ENCODE measurements at regions not wholly inside any gene's neighbourhood (a gene's known extent, or its start where the extent isn't known, plus 50 kb on each side); places are given as distances from the start of the nearest gene placed in this dataset.

DNA sequence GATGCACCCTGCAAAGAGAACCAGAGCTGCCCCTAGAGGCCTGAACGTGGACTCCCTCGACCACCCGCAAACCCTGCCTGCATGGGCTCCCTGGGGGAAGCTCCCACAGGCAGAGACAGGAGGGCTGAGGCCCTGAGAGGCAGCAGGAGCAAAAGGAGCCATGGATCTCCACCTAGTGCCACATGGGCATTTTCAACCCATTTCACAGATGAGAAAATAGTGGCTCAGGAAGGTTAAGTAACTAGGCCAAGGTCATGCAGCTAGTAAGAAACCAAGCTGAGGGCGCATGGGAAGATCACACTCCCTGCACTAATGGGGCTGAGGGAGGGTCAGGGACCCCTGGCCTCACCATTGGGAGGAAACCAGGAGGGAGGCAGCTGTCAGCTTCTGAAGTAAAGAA, 271.7 kb upstream of the RAB6C start:
- Histone ChIP-seq H3K27ac (no peak overlapping the region), H3K9me3 (no peaks in the 10 kb centered on the region), H3K4me1 (no peaks in the 10 kb centered on the region), H3K36me3 (no peaks in the 10 kb centered on the region), H3K4me3 (no peak overlapping the region), H3K27me3 (no peaks in the 10 kb centered on the region)
- no peak for DNase-seq (ENCODE audit: low spot score in 2 of 2)
- intact Hi-C loops (cut with DNase I), result no loop called here
- TF ChIP-seq, protein P1, sequence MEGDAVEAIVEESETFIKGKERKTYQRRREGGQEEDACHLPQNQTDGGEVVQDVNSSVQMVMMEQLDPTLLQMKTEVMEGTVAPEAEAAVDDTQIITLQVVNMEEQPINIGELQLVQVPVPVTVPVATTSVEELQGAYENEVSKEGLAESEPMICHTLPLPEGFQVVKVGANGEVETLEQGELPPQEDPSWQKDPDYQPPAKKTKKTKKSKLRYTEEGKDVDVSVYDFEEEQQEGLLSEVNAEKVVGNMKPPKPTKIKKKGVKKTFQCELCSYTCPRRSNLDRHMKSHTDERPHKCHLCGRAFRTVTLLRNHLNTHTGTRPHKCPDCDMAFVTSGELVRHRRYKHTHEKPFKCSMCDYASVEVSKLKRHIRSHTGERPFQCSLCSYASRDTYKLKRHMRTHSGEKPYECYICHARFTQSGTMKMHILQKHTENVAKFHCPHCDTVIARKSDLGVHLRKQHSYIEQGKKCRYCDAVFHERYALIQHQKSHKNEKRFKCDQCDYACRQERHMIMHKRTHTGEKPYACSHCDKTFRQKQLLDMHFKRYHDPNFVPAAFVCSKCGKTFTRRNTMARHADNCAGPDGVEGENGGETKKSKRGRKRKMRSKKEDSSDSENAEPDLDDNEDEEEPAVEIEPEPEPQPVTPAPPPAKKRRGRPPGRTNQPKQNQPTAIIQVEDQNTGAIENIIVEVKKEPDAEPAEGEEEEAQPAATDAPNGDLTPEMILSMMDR (IDR thresholded peaks at IDR 0.05), result no peak

DNA sequence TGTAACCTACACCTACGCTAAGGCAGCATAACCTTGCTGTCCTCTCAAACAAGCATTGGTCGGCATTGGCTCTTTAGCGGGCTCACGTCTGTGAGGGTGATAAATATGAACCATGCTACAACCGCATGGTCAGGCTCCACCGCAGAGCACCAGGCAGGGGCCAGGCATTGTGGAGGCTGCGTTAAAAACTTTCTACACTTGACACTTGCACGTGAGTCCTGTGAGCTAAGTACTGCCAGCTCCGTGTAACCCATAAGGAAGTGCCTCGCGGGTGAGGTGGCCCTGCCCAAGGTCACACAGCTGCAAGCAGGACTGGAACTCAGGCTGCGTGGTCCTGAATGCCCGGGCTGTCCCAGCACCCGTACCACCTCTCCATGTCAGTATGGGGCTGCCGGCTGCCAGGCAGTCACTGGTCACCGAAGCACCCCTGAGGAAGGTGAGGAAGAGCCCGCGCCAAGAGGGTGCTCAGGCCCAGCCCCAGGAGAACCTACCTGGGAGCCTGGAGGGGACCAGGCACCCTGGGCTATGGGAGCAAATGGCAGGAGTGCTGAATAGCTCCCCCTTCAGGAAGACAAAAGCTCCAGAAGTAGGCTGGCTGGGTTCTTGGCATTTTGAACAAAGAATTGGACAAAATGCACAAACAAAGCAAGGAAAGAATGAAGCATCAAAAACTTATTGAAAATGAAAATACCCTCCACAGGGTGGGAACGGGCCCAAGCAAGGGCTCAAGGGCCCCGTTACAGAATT, 271.1 kb upstream of the RAB6C start:
- no peaks in the 10 kb centered on the region for H3K9me3 ChIP-seq
- TF ChIP-seq, protein P1 (IDR thresholded peaks at IDR 0.05), result no peak
- no peak overlapping the region for H3K27ac ChIP-seq
- no peak overlapping the region for H3K4me3 ChIP-seq
- intact Hi-C loops (cut with DNase I), result no loop called here
- H3K36me3 ChIP-seq, result no peaks in the 10 kb centered on the region
- no peak for DNase-seq (ENCODE audit: low spot score in 2 of 2)
- H3K27me3 ChIP-seq, result no peaks in the 10 kb centered on the region
- H3K4me1 ChIP-seq, result no peaks in the 10 kb centered on the region

DNA sequence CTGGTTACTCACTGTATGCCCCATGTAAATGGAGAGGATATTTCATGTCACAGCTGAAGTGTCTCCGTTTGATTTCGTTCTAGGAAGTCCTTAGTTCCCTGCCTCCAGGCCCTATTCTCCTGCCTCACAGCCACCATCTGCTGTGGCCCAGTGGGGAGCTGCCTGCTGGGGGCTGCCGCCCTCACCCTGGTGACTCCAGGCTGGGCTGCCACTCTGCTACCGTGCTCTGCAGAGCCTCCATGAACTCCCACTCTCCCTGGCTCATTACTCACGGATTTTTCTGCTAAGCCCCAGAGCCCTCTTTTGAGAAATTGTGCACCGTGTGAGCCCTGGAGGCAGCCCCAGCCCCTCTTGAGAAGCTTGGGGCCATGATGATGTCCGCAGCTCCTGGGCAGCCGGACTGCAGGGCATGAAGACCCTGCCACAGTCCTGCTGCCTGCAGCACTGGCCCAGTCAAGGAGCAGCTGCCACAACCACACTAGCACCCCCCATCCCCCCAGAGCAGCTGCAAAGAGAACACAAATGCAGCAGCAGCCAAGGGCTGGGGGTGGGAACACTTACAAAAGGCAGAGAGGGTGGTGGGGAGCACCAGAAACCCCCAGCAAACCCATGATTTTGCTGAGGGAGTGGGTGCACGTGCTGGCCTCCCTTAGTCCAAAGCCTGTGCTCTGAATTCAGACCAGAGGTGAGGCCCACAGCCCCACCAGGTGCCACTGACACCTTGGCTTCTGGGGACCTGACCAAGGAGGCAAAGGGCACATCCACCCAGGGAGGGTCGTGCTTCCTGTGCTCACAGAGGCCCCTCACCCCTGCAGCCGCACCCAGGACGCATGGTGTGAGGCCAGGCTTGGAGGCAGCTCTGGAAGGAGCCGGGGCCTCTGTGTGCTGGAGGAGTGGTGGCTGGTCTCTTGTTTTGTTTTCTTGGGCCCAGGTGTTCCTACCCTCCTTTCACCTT, 270.2 kb upstream of the RAB6C start:
- DNase-seq (ENCODE audit: low spot score in 2 of 2), result no peak
- intact Hi-C loops (cut with DNase I), result no loop called here
- Histone ChIP-seq H3K9me3 (no peaks in the 10 kb centered on the region), H3K36me3 (no peaks in the 10 kb centered on the region), H3K27me3 (no peaks in the 10 kb centered on the region), H3K27ac (no peak overlapping the region), H3K4me3 (no peak overlapping the region), H3K4me1 (no peaks in the 10 kb centered on the region)
- TF ChIP-seq, protein P1 (IDR thresholded peaks at IDR 0.05), result no peak

DNA sequence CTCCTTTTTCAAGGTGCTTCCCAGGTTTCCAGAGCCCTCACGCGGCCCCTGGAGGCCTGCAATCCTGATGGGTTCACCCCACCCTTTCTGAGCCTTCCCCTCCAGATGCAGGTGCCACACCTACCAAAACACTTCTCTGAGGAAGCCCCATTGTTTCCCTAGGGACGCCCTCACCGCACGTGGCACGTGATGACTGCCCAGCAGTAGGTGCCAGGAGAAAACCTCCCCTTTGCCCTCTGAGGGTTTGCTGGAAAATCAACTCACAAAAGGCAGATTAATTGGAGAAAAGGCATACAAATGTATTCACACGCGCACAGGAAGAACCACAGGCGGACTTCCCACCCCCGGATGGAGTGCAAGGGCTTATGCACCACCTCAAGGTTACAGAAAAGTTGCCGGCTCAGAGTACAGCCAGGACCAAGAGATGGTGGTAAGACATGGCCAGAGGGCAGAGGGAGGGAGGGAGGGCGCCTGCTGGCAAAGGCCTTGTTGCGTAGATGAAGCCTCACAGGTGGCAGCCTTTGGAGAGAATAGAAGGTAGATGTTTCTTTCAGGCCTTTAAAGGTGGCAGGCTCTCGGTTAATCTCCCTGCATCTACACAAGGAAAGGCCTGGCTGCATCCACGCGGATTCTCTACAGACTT, 269.4 kb upstream of the RAB6C start:
- DNase-seq (ENCODE audit: low spot score in 2 of 2), result no peak
- Histone ChIP-seq H3K4me1 (no peaks in the 10 kb centered on the region), H3K27me3 (no peaks in the 10 kb centered on the region), H3K27ac (no peak overlapping the region), H3K9me3 (no peaks in the 10 kb centered on the region), H3K36me3 (no peaks in the 10 kb centered on the region), H3K4me3 (no peak overlapping the region)
- TF ChIP-seq, protein P1 (IDR thresholded peaks at IDR 0.05), result no peak
- intact Hi-C loops (cut with DNase I), result no loop called here

DNA sequence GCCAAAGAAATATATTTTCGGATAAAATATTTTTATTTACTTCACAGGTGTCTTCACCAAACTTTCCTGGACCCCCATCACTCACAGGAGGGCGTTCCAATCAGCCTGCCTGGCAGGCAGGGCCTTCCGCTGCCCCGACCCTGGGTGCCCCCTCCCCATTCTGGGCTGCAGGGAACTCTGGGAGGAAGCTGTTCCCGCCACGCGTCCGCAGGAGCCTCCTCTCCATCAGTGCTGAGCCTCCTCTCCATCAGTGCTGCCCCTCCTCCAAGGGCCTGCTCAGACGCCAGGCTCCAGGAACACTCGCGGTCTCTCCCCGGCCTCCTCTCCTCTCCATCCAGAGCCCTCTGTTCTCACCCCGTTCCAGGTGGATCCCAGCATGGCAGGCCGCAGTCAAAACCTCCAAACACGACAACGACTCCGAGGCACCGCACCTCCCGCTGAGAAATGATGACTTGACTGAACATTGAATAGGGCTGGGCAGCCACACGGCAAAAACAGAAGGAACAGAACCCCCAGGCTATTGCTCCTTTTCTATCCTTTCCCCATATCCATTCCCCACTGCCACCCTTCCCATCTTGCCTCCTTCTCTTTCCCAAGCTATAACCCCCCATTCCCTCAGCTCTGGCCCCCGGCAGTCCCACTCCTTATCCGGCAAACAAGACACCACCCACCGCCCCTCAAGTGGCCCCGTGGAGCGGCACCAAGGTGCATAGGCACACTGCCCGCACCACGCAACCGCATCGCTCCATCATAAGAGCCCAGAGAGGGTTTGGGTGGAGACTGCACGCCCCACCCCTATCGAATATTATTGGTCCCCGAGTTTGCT, 268.6 kb upstream of the RAB6C start:
- DNase-seq (ENCODE audit: low spot score in 2 of 2), result no peak
- Histone ChIP-seq H3K27me3 (no peaks in the 10 kb centered on the region), H3K36me3 (no peaks in the 10 kb centered on the region), H3K4me3 (no peak overlapping the region), H3K4me1 (no peaks in the 10 kb centered on the region), H3K9me3 (no peaks in the 10 kb centered on the region), H3K27ac (no peak overlapping the region)
- intact Hi-C loops (cut with DNase I), result no loop called here
- TF ChIP-seq, protein P1 (IDR thresholded peaks at IDR 0.05), result no peak
